K562 (cell line): ENCODE measurements at regions not wholly inside any gene's neighbourhood (a gene's known extent, or its start where the extent isn't known, plus 50 kb on each side); places are given as distances from the start of the nearest gene placed in this dataset.

Source experiments
- CBFA2T2 ChIP-seq: fragments of 450-650 bp; conservative IDR thresholded peaks from 2 replicates; pipeline ENCODE4 v1.6.1; 2017; ENCODE audit warnings: mild to moderate bottlenecking
- CHD4 ChIP-seq: fragments of 200-600 bp; sonication (generic); IDR thresholded peaks from 3 replicates; pipeline ENCODE4 v1.6.1; 2012; ENCODE audit warnings: low read depth, mild to moderate bottlenecking, mixed read lengths, low read length, inconsistent platforms; ENCODE audit not compliant: insufficient read depth, insufficient replicate concordance, poor library complexity, severe bottlenecking
- CREBBP ChIP-seq: IDR thresholded peaks from one replicate; pipeline ENCODE4 v1.6.1; 2012; ENCODE audit warnings: low read depth, mild to moderate bottlenecking, control low read depth, inconsistent platforms, low read length
- FIP1L1 ChIP-seq: fragments of 200-400 bp; formaldehyde crosslinking; IDR thresholded peaks from 2 replicates; pipeline ENCODE4 v1.6.1; 2018; ENCODE audit warnings: mild to moderate bottlenecking, low read depth, low read length; ENCODE audit not compliant: poor library complexity, severe bottlenecking
- FOXO4 ChIP-seq: fragments of 450-650 bp; formaldehyde crosslinking; IDR thresholded peaks from 2 replicates; pipeline ENCODE4 v1.4.0; 2020; ENCODE audit warnings: mild to moderate bottlenecking, moderate library complexity
- GATA2 ChIP-seq: sonication (generic); formaldehyde crosslinking; IDR thresholded peaks from 2 replicates; pipeline ENCODE4 v1.4.0; 2020; ENCODE audit warnings: mild to moderate bottlenecking, missing genetic modification reagents
- HDAC2 ChIP-seq: fragments of 450-650 bp; IDR thresholded peaks from 2 replicates; pipeline ENCODE4 v1.6.1; 2016; ENCODE audit warnings: mild to moderate bottlenecking
- L3MBTL2 ChIP-seq: fragments of 450-650 bp; IDR thresholded peaks from 2 replicates; pipeline ENCODE4 v1.6.1; 2016; ENCODE audit warnings: mild to moderate bottlenecking, moderate library complexity
- NEUROD1 ChIP-seq: fragments of 150-350 bp; IDR thresholded peaks from 2 replicates; pipeline ENCODE4 v1.6.1; 2014; ENCODE audit warnings: borderline replicate concordance, low read length, low read depth; ENCODE audit not compliant: partially characterized antibody
- NFYB ChIP-seq: IDR thresholded peaks from 2 replicates; pipeline ENCODE4 v1.6.1; 2011; ENCODE audit warnings: mild to moderate bottlenecking, moderate library complexity; ENCODE audit not compliant: insufficient read length; ENCODE audit errors: extremely low read depth
- PML ChIP-seq: IDR thresholded peaks from 2 replicates; pipeline ENCODE4 v1.6.1; 2012; ENCODE audit warnings: low read length, inconsistent platforms
- POLR2AphosphoS5 ChIP-seq: IDR thresholded peaks from 2 replicates; pipeline ENCODE4 v1.6.1; 2011; ENCODE audit warnings: mild to moderate bottlenecking, low read depth, low read length, moderate library complexity; ENCODE audit not compliant: control insufficient read depth, insufficient read depth
- SAFB ChIP-seq: fragments of 200-400 bp; formaldehyde crosslinking; IDR thresholded peaks from 2 replicates; pipeline ENCODE4 v1.6.1; 2017; ENCODE audit warnings: low read depth, low read length, borderline replicate concordance
- SFPQ ChIP-seq: fragments of 200-400 bp; formaldehyde crosslinking; IDR thresholded peaks from 2 replicates; pipeline ENCODE4 v1.6.1; 2017; ENCODE audit warnings: mild to moderate bottlenecking, low read depth, low read length, moderate library complexity
- SMARCC2 ChIP-seq: fragments of 450-650 bp; IDR thresholded peaks from 2 replicates; pipeline ENCODE4 v1.6.1; 2017; ENCODE audit warnings: antibody characterized with exemption, moderate library complexity, mild to moderate bottlenecking, low read depth
- SP1 ChIP-seq: sonication (generic); formaldehyde crosslinking; IDR thresholded peaks from 2 replicates; pipeline ENCODE4 v1.8.1; 2022; ENCODE audit warnings: mild to moderate bottlenecking, missing genetic modification reagents
- ZBTB33 ChIP-seq: sonication (generic); formaldehyde crosslinking; IDR thresholded peaks from 2 replicates; pipeline ENCODE4 v1.8.1; 2023; ENCODE audit warnings: mild to moderate bottlenecking, missing genetic modification reagents
- ZNF449 ChIP-seq: fragments of 250-450 bp; sonication (Bioruptor Pico); IDR thresholded peaks from 2 replicates; pipeline ENCODE4 v1.8.0; 2022; ENCODE audit warnings: moderate library complexity, mild to moderate bottlenecking, inconsistent platforms
- ZNF766 ChIP-seq: fragments of 200-800 bp; sonication (Bioruptor generic); conservative IDR thresholded peaks from 2 replicates; pipeline ENCODE4 v1.6.1; 2016; ENCODE audit warnings: missing genetic modification characterization, missing compliant biosample characterization
- ZNF778 ChIP-seq: fragments of 450-650 bp; formaldehyde crosslinking; IDR thresholded peaks from 2 replicates; pipeline ENCODE4 v1.4.0; 2020; ENCODE audit warnings: mild to moderate bottlenecking, moderate library complexity
- ZNF785 ChIP-seq: fragments of 250-450 bp; sonication (Bioruptor Pico); IDR thresholded peaks from 2 replicates; pipeline ENCODE4 v1.4.0; 2020; ENCODE audit warnings: mild to moderate bottlenecking
- ZSCAN29 ChIP-seq: fragments of 450-650 bp; IDR thresholded peaks from 2 replicates; pipeline ENCODE4 v1.6.1; 2017

- TF ChIP-seq ZNF778 (CRISPR knock-in tag) (no peak), NFYB (no peak), HDAC2 (peak; percentile 85; the same call in 1 of the 2 replicates), ZNF785 (no peak), ZNF766 (CRISPR knock-in tag) (peak; percentile 59; the same call in 1 of the 2 replicates), ZNF449 (CRISPR knock-in tag) (no peak), ZSCAN29 (no peak), FOXO4 (CRISPR knock-in tag) (no peak), NEUROD1 (peak; percentile 75), SAFB (no peak), L3MBTL2 (no peak), SFPQ (no peak), ZBTB33 (CRISPR knock-in tag) (no peak), POLR2AphosphoS5 (peak; percentile 60; the same call in 1 of the 2 replicates), CHD4 (no peak), CREBBP (no peak), CBFA2T2 (peak; percentile 93), GATA2 (CRISPR knock-in tag) (peak; percentile 87), FIP1L1 (no peak), PML (peak; percentile 89), SP1 (no peak), SMARCC2 (peak; percentile 95)
Observed at GRCh38 chr9:108108852-108109448, 619.4 kb upstream of the KLF4 start (continued).
